GM23338 (cell line): ENCODE measurements at regions not wholly inside any gene's neighbourhood (a gene's known extent, or its start where the extent isn't known, plus 50 kb on each side); places are given as distances from the start of the nearest gene placed in this dataset.

ENCODE experiments used
- ATAC-seq: fragments of 200-7000 bp; cut with Tn5 transposase; 3 replicates; pipeline ENCODE4 v1.9.1; 2020
- DNase-seq: peaks from one replicate; pipeline ENCODE4 v3.0.0-alpha.2; 2015; ENCODE audit warnings: low spot score
- H2AFZ ChIP-seq: fragments of 200-600 bp; sonication (generic); 2 replicates; pipeline ENCODE4 v1.8.0; 2016; ENCODE audit warnings: antibody characterized with exemption, mild to moderate bottlenecking, moderate library complexity
- H3F3A ChIP-seq: fragments of 200-600 bp; sonication (generic); replicated peaks from 2 replicates; pipeline ENCODE4 v1.8.0; 2017; ENCODE audit warnings: antibody characterized with exemption, mixed run types, low read depth
- H3K27ac ChIP-seq: fragments of 200-600 bp; sonication (generic); 2 replicates; pipeline ENCODE4 v1.6.1; 2016; ENCODE audit warnings: low read depth
- H3K27me3 ChIP-seq: fragments of 200-600 bp; sonication (generic); 2 replicates; pipeline ENCODE4 v1.8.0; 2016; ENCODE audit warnings: mild to moderate bottlenecking, mixed run types, moderate library complexity; ENCODE audit not compliant: insufficient read depth
- H3K36me3 ChIP-seq: fragments of 200-600 bp; sonication (generic); 2 replicates; pipeline ENCODE4 v1.8.0; 2016; ENCODE audit warnings: mild to moderate bottlenecking; ENCODE audit not compliant: insufficient read depth
- H3K4me1 ChIP-seq: fragments of 200-600 bp; sonication (generic); 2 replicates; pipeline ENCODE4 v1.8.0; 2016; ENCODE audit warnings: mild to moderate bottlenecking, moderate library complexity; ENCODE audit not compliant: insufficient read depth
- H3K4me2 ChIP-seq: fragments of 200-600 bp; sonication (generic); 2 replicates; pipeline ENCODE4 v1.7.1; 2017; ENCODE audit warnings: mixed run types
- H3K4me3 ChIP-seq: fragments of 200-600 bp; sonication (generic); 2 replicates; pipeline ENCODE4 v1.6.1; 2016; ENCODE audit warnings: mixed run types
- H3K79me2 ChIP-seq: fragments of 200-600 bp; sonication (generic); replicated peaks from 2 replicates; pipeline ENCODE4 v1.8.0; 2017; ENCODE audit warnings: mild to moderate bottlenecking; ENCODE audit not compliant: insufficient read depth
- H3K9me2 ChIP-seq: fragments of 200-600 bp; sonication (generic); 2 replicates; pipeline ENCODE4 v1.8.0; 2017; ENCODE audit not compliant: insufficient read depth
- H4K20me1 ChIP-seq: fragments of 200-600 bp; sonication (generic); replicated peaks from 2 replicates; pipeline ENCODE4 v1.8.0; 2017; ENCODE audit warnings: mild to moderate bottlenecking; ENCODE audit not compliant: insufficient read depth
- H3K27ac Mint-ChIP-seq: 2 replicates; pipeline ENCODE4 v1.8.0; 2020; ENCODE audit warnings: inconsistent platforms, mild to moderate bottlenecking, moderate library complexity, mixed read lengths
- H3K27me3 Mint-ChIP-seq: 3 replicates; pipeline ENCODE4 v1.8.0; 2022; ENCODE audit warnings: low read depth, mild to moderate bottlenecking, moderate library complexity, mixed read lengths, inconsistent platforms; ENCODE audit not compliant: insufficient read depth, poor library complexity
- H3K36me3 Mint-ChIP-seq: 3 replicates; pipeline ENCODE4 v1.8.0; 2021; ENCODE audit warnings: low read depth, mild to moderate bottlenecking, inconsistent platforms, moderate library complexity, mixed read lengths
- H3K4me1 Mint-ChIP-seq: 3 replicates; pipeline ENCODE4 v1.8.0; 2020; ENCODE audit warnings: mild to moderate bottlenecking, inconsistent platforms, mixed read lengths
- H3K4me3 Mint-ChIP-seq: 3 replicates; pipeline ENCODE4 v1.8.0; 2021; ENCODE audit warnings: moderate library complexity, mild to moderate bottlenecking, inconsistent platforms, mixed read lengths
- H3K9me3 Mint-ChIP-seq: 3 replicates; pipeline ENCODE4 v1.8.0; 2020; ENCODE audit warnings: moderate library complexity, mild to moderate bottlenecking, inconsistent platforms, mixed read lengths
- CREB1 ChIP-seq: fragments of 250-450 bp; sonication (Bioruptor Pico); IDR thresholded peaks from 2 replicates; pipeline ENCODE4 v1.5.0; 2020; ENCODE audit warnings: low read depth, mild to moderate bottlenecking, moderate library complexity
- EZH2 ChIP-seq: fragments of 200-600 bp; sonication (generic); IDR thresholded peaks from one replicate; pipeline ENCODE4 v1.8.0; 2017; ENCODE audit warnings: antibody characterized with exemption, mild to moderate bottlenecking, low read depth; ENCODE audit not compliant: unreplicated experiment
- EZH2phosphoT487 ChIP-seq: fragments of 200-600 bp; sonication (generic); IDR thresholded peaks from one replicate; pipeline ENCODE4 v1.8.1; 2018; ENCODE audit warnings: antibody characterized with exemption; ENCODE audit not compliant: unreplicated experiment
- JUNB ChIP-seq: IDR thresholded peaks from one replicate; pipeline ENCODE4 v1.6.1; 2016; ENCODE audit warnings: antibody characterized with exemption; ENCODE audit not compliant: unreplicated experiment
- NANOG ChIP-seq: IDR thresholded peaks from 2 replicates; pipeline ENCODE4 v1.6.1; 2016; ENCODE audit warnings: antibody characterized with exemption, borderline replicate concordance
- ZNF331 ChIP-seq: fragments of 250-450 bp; sonication (Bioruptor Pico); IDR thresholded peaks from 2 replicates; pipeline ENCODE4 v1.5.0; 2020; ENCODE audit warnings: low read depth, mild to moderate bottlenecking, moderate library complexity
- TF ChIP-seq, protein P1 (sequence below): IDR thresholded peaks from 2 replicates; pipeline ENCODE4 v1.6.1; 2016; ENCODE audit warnings: antibody characterized with exemption
- TF ChIP-seq, protein P2 (sequence below): IDR thresholded peaks from one replicate; pipeline ENCODE4 v1.6.1; 2018; ENCODE audit warnings: antibody characterized with exemption; ENCODE audit not compliant: unreplicated experiment
- TF ChIP-seq, protein P3 (sequence below), 2 experiments: fragments of 200-600 bp in 1 of 2; sonication (generic) in 1 of 2; conservative IDR thresholded peaks; 2 replicates each; pipeline versions ENCODE4 v1.5.1 to v1.6.1; 2016 to 2017; ENCODE audit warnings: antibody characterized with exemption in 2 of 2, low read depth in 2 of 2, mild to moderate bottlenecking in 2 of 2, moderate library complexity in 1 of 2

DNA sequence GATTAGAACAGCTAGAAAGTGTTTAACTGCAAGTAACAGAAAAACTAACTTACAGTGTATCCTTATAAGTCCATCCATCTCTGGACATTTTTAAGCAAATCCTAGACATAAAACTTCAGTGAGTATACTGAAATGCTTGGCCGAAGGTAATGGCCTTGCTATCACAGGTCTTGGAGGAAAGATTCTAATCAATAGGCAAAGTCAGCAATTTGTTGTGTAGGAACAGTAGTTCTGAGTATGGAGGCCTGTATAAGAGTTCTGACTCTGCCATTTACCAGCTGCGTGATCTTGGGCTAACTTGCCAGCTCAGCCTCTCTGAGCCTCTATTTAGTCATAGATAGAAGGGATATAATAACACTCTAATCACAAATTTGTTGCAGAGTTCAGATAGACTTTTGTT lies 328.1 kb downstream of the IL20RB start:
- no peaks in the 10 kb centered on the region for H3K36me3 ChIP-seq
- no peak overlapping the region for H2AFZ ChIP-seq
- H3K79me2 ChIP-seq = no peaks in the 10 kb centered on the region
- H3K9me2 ChIP-seq = peaks cover 5% of the 10 kb centered on the region; the same call in 1 of the 2 replicates
- H3K4me1 Mint-ChIP-seq = peaks cover 2% of the 10 kb centered on the region; the same call in 1 of the 3 replicates
- DNase-seq = no peak
- no peaks in the 10 kb centered on the region for H3K9me3 Mint-ChIP-seq
- ATAC-seq = no peak
- no peak overlapping the region for H3K27ac Mint-ChIP-seq
- no peak overlapping the region for H3K4me2 ChIP-seq
- H3K4me3 ChIP-seq = no peak overlapping the region
- H3K4me3 Mint-ChIP-seq = no peak overlapping the region
- no peaks in the 10 kb centered on the region; the same call in 1 of the 2 replicates for H4K20me1 ChIP-seq
- no peaks in the 10 kb centered on the region for H3F3A ChIP-seq
- no peak overlapping the region for H3K27ac ChIP-seq
- H3K27me3 ChIP-seq = no peaks in the 10 kb centered on the region
- H3K4me1 ChIP-seq = peaks cover 10% of the 10 kb centered on the region
- H3K36me3 Mint-ChIP-seq = no peaks in the 10 kb centered on the region
- no peak for TF ChIP-seq EZH2phosphoT487
- TF ChIP-seq, protein P1, sequence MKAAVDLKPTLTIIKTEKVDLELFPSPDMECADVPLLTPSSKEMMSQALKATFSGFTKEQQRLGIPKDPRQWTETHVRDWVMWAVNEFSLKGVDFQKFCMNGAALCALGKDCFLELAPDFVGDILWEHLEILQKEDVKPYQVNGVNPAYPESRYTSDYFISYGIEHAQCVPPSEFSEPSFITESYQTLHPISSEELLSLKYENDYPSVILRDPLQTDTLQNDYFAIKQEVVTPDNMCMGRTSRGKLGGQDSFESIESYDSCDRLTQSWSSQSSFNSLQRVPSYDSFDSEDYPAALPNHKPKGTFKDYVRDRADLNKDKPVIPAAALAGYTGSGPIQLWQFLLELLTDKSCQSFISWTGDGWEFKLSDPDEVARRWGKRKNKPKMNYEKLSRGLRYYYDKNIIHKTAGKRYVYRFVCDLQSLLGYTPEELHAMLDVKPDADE = no peak
- no peaks in the 10 kb centered on the region for H3K27me3 Mint-ChIP-seq

DNA sequence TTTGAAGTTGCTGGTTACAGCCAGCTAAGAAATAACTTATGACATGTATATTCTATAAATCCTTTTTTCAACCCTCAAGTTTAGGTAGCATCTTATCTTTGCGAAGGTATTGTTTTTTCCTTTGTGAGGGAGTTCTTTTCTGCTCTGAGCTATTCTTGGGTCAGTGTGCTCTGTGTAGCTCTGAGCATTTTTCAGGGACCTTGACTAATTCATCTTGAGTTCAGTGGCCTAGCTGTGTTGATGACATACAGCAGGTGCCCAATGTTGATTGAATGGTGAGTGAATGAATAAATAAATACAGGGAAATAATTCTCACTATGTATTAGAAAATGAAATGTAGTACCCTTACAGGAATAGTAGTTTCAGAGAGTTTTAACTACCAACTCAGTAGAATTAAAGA lies 335.3 kb downstream of the IL20RB start:
- ATAC-seq (no peak), DNase-seq (no peak)
- Histone ChIP-seq H3K27me3 (no peaks in the 10 kb centered on the region), H3K4me2 (no peak overlapping the region), H3K9me2 (peaks cover 5% of the 10 kb centered on the region; the same call in 1 of the 2 replicates), H3K4me3 (no peak overlapping the region), H3F3A (no peaks in the 10 kb centered on the region), H3K36me3 (no peaks in the 10 kb centered on the region), H2AFZ (no peak overlapping the region), H3K27ac (no peak overlapping the region), H4K20me1 (no peaks in the 10 kb centered on the region; the same call in 1 of the 2 replicates), H3K79me2 (no peaks in the 10 kb centered on the region), H3K4me1 (peaks cover 27% of the 10 kb centered on the region)
- H3K27ac Mint-ChIP-seq = no peak overlapping the region
- H3K9me3 Mint-ChIP-seq = no peaks in the 10 kb centered on the region
- TF ChIP-seq, protein P1 = no peak
- TF ChIP-seq ZNF331 (CRISPR knock-in tag) (no peak), JUNB (no peak), EZH2 (no peak), NANOG (no peak), CREB1 (CRISPR knock-in tag) (no peak)
- TF ChIP-seq, protein P2, sequence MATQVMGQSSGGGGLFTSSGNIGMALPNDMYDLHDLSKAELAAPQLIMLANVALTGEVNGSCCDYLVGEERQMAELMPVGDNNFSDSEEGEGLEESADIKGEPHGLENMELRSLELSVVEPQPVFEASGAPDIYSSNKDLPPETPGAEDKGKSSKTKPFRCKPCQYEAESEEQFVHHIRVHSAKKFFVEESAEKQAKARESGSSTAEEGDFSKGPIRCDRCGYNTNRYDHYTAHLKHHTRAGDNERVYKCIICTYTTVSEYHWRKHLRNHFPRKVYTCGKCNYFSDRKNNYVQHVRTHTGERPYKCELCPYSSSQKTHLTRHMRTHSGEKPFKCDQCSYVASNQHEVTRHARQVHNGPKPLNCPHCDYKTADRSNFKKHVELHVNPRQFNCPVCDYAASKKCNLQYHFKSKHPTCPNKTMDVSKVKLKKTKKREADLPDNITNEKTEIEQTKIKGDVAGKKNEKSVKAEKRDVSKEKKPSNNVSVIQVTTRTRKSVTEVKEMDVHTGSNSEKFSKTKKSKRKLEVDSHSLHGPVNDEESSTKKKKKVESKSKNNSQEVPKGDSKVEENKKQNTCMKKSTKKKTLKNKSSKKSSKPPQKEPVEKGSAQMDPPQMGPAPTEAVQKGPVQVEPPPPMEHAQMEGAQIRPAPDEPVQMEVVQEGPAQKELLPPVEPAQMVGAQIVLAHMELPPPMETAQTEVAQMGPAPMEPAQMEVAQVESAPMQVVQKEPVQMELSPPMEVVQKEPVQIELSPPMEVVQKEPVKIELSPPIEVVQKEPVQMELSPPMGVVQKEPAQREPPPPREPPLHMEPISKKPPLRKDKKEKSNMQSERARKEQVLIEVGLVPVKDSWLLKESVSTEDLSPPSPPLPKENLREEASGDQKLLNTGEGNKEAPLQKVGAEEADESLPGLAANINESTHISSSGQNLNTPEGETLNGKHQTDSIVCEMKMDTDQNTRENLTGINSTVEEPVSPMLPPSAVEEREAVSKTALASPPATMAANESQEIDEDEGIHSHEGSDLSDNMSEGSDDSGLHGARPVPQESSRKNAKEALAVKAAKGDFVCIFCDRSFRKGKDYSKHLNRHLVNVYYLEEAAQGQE = no peak
- TF ChIP-seq, protein P3, sequence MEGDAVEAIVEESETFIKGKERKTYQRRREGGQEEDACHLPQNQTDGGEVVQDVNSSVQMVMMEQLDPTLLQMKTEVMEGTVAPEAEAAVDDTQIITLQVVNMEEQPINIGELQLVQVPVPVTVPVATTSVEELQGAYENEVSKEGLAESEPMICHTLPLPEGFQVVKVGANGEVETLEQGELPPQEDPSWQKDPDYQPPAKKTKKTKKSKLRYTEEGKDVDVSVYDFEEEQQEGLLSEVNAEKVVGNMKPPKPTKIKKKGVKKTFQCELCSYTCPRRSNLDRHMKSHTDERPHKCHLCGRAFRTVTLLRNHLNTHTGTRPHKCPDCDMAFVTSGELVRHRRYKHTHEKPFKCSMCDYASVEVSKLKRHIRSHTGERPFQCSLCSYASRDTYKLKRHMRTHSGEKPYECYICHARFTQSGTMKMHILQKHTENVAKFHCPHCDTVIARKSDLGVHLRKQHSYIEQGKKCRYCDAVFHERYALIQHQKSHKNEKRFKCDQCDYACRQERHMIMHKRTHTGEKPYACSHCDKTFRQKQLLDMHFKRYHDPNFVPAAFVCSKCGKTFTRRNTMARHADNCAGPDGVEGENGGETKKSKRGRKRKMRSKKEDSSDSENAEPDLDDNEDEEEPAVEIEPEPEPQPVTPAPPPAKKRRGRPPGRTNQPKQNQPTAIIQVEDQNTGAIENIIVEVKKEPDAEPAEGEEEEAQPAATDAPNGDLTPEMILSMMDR (conservative IDR thresholded peaks at IDR 0.05; ENCODE audit: low read depth in 2 of 2) = no peak
- H3K36me3 Mint-ChIP-seq = no peaks in the 10 kb centered on the region
- H3K4me1 Mint-ChIP-seq = peaks cover 27% of the 10 kb centered on the region
- no peaks in the 10 kb centered on the region for H3K27me3 Mint-ChIP-seq
- H3K4me3 Mint-ChIP-seq = no peak overlapping the region
